Loucy (cell line): ENCODE measurements at regions not wholly inside any gene's neighbourhood (a gene's known extent, or its start where the extent isn't known, plus 50 kb on each side); places are given as distances from the start of the nearest gene placed in this dataset.

Experiments used
- EZH2phosphoT487 ChIP-seq: fragments of 200-600 bp; IDR thresholded peaks from 2 replicates; pipeline ENCODE4 v1.6.1; 2018; ENCODE audit warnings: antibody characterized with exemption, mild to moderate bottlenecking, moderate library complexity, borderline replicate concordance
- TF ChIP-seq, protein P1 (sequence below): fragments of 200-600 bp; sonication (generic); conservative IDR thresholded peaks from 2 replicates; pipeline ENCODE4 v1.5.1; 2014; ENCODE audit warnings: mild to moderate bottlenecking, antibody characterized with exemption, low read length

DNA sequence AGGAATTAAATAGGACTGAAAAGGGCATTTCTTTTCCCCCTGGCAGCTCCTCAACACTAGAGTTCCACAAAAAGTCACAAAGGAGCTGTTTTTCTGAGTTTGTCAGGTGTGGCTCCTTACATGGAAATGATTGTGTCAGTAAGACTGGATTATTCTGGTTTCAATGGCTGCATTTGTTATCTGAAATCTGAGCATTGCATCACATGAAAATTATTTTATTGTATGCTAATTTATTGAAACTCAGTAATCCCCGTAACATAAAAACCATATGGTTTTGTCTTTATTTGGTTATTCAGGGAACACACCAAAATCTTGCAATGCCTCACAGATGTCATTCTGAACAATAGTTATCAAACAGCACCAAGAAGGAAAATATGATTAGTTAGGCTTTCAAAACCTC is 439.7 kb upstream of the TNP1 start:
- TF ChIP-seq EZH2phosphoT487 = no peak
- TF ChIP-seq, protein P1, sequence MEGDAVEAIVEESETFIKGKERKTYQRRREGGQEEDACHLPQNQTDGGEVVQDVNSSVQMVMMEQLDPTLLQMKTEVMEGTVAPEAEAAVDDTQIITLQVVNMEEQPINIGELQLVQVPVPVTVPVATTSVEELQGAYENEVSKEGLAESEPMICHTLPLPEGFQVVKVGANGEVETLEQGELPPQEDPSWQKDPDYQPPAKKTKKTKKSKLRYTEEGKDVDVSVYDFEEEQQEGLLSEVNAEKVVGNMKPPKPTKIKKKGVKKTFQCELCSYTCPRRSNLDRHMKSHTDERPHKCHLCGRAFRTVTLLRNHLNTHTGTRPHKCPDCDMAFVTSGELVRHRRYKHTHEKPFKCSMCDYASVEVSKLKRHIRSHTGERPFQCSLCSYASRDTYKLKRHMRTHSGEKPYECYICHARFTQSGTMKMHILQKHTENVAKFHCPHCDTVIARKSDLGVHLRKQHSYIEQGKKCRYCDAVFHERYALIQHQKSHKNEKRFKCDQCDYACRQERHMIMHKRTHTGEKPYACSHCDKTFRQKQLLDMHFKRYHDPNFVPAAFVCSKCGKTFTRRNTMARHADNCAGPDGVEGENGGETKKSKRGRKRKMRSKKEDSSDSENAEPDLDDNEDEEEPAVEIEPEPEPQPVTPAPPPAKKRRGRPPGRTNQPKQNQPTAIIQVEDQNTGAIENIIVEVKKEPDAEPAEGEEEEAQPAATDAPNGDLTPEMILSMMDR = no peak
